GM13977 (cell line): ENCODE measurements at regions not wholly inside any gene's neighbourhood (a gene's known extent, or its start where the extent isn't known, plus 50 kb on each side); places are given as distances from the start of the nearest gene placed in this dataset.

Source experiments
- DNase-seq: peaks from one replicate; pipeline ENCODE4 v3.0.0; 2012; ENCODE audit warnings: low spot score
- CTCF ChIP-seq: IDR thresholded peaks from 2 replicates; pipeline ENCODE4 v1.5.1; 2012; ENCODE audit warnings: mild to moderate bottlenecking, control low read depth; ENCODE audit not compliant: insufficient read depth; ENCODE audit errors: extremely low read depth, missing control alignments
- in situ Hi-C: fragments of 300-500 bp; cut with MboI; formaldehyde crosslinking; loops from one replicate; pipeline ENCODE4 v1.12.0; 2022; ENCODE audit warnings: low sequenced_read_pairs, low pct_unique_long_range_greater_than_20kb, mixed read lengths, inconsistent platforms; ENCODE audit not compliant: unreplicated experiment

- DNase-seq: no peak
- TF ChIP-seq CTCF: no peak
- in situ Hi-C loops: loop anchor here (25.0 kb wide), 1 partner anchor 333 kb away; no protein-coding TSS in a partner anchor
These were observed 408.2 kb upstream of the HNRNPA3 start for GRCh38 chr2:176804392-176804791.

GRCh38 chr2:176805345-176805744 is 407.2 kb upstream of the HNRNPA3 start:
- in situ Hi-C loops: loop anchor here (25.0 kb wide), 1 partner anchor 332 kb away; no protein-coding TSS in a partner anchor
- TF ChIP-seq CTCF: no peak
- DNase-seq: no peak

GRCh38 chr2:176812246-176812775 is 400.3 kb upstream of the HNRNPA3 start:
- DNase-seq: no peak
- TF ChIP-seq CTCF: no peak
- in situ Hi-C loops: loop anchor here (25.0 kb wide), 1 partner anchor 325 kb away; no protein-coding TSS in a partner anchor

- in situ Hi-C loops: loop anchor here (25.0 kb wide), 1 partner anchor 324 kb away; no protein-coding TSS in a partner anchor
- DNase-seq: no peak
- TF ChIP-seq CTCF: no peak
These were observed 399.4 kb upstream of the HNRNPA3 start for GRCh38 chr2:176813156-176813555.

GRCh38 chr2:176813621-176814049 is 399.0 kb upstream of the HNRNPA3 start:
- in situ Hi-C loops: loop anchor here (25.0 kb wide), 1 partner anchor 324 kb away; no protein-coding TSS in a partner anchor
- no peak for TF ChIP-seq CTCF
- DNase-seq: no peak

- in situ Hi-C loops: loop anchor here (25.0 kb wide), 1 partner anchor 323 kb away; no protein-coding TSS in a partner anchor
These were observed 398.3 kb upstream of the HNRNPA3 start for GRCh38 chr2:176814274-176814673.

More at GRCh38 chr2:176814274-176814673, 398.3 kb upstream of the HNRNPA3 start:
- TF ChIP-seq CTCF: no peak
- no peak for DNase-seq
